SW 1271 (cell line): ENCODE measurements at regions not wholly inside any gene's neighbourhood (a gene's known extent, or its start where the extent isn't known, plus 50 kb on each side); places are given as distances from the start of the nearest gene placed in this dataset.
A peak's percentile ranks its signal among the peaks of the same experiment; 100 is the strongest.
"Not testable (repeated sequence)": the region's sequence is repeated elsewhere in the genome, so short reads cannot be mapped to it uniquely, and the experiment has no call there.

Experiments used
- DNase-seq, 2 experiments: peaks; one replicate each; lab custom pipeline; 2025; lab: John Stamatoyannopoulos, UW

DNA sequence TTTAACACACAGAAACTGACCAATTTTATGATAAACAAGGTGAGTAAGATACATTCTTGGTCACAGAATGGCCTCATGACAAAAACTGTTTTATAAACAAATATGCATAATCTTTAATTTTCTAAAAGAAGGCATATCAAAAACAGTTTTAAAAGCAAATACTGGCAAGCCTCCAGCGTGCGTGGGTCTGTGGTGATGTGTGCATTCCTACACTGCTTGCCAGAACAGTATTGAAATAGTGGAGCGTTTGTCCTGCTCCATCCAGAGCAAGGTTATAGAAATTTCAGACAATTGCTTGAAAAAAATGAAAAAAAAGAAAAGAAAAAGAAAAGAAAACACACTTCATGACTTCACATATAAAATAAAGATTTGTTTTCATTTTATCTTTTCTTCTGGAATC is 140.9 kb downstream of the MZT1 start:
- DNase-seq, result no peak

DNA sequence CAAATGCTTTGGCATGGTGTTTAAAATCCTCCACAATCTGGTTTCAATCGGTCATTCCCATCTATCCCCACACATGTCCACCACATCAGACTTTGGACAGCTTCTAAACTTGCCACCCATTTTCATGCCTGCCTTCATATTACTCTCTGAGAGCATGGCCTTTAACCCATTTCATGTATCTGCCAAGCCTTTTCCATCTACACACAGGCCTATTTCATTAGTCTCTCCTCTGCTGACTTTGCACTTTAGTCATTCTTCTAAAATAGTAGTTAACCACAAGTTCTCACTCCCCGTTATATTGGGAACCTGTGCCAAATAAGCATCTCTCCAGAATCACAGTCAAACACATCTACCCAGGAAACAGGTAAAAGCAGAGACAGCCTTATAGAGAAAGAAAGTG is 142.2 kb downstream of the MZT1 start:
- no peak for DNase-seq

DNA sequence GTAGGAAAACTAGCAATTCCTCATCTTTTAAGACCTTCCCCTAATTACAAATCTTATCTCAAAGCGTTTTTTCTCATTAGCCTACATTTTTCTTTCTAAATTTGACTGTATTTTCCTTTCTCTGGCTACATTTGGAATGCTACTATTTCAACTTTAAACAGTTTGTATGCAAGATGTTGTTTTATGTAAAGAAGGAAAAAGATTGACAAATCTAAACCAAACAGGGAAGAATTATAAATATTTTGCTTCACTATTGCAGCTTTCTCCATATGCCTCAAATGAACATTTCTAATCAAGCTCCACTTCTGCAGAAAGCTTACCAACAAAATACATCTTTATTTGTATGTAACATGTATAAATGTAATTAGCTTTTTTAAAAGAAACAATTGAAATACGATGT is 156.2 kb downstream of the MZT1 start:
- DNase-seq, result no peak

DNA sequence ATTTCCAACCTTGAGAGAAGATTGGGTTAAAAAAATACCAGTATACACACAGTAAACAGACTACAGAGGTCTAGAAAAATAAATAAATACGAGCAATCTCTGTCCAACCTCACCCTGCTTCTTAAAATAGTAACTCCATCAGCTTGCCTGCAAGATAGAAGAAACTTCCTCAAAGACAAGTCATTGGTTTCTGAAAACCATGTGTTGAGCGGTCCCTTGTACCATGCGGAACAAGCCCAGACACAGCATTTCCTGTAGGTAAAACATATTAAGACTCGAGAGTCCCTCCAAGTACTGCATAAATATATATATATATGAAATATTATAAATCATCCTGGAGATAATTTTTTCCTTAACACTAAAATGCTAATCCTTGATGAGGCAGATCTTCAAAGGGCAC is 157.4 kb downstream of the MZT1 start:
- no peak for DNase-seq

DNA sequence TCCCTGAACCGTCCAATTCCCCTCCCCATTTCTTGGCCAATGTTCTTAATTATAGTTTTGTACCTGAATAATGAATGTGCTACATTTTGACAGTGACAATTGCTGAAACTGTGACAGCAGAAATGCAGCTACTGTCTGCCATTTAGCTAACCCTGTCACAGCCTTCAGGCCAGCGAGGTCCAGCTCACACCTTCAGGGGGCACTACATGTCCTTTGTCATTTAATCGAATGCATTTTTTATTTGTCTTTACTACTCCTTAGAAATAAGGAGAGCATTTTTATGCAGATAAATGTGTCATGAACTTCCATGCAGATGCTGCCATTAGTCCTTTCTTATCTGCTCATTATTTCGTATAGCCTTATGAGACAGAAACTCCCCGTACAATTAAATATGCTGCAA is 159.9 kb downstream of the MZT1 start:
- DNase-seq, result no peak

DNA sequence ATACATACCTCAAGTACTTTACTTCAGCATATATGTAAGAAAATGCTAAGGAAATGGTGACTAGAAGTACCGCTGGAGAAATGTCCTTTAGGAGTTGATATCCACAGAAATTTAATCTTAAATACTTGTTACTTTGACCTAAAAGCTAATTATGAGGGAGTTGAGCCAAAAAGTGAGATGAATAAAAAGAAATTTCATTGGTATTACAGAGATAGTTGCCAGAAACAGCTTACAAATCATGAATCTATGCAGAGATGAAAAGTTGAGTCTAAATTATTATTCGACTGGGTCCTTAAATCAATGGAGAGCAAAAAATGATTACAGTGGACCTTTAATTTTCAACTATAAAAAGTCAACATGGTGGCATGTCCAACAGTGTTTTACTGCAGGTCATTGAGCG is 160.9 kb downstream of the MZT1 start:
- DNase-seq, result no peak

DNA sequence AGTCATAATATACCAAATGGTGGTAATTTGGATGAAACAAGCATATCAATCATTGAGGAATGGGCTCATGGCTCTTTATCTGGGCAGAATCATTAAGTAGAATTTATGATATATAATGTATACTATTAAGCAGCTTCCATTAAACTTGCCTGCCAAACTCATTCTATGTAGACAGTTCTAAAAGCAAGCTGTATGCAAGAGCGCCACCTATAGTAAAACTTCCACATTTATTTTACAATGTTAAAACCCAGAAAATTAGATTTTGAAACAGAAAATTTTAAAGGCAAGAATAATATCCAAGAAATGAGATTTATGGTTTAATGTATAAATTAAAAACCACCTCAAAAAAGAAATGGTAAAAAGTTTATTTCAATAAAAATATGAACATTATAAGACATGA is 161.5 kb downstream of the MZT1 start:
- peak in 1 of 2 experiments; percentile 37 for DNase-seq

DNA sequence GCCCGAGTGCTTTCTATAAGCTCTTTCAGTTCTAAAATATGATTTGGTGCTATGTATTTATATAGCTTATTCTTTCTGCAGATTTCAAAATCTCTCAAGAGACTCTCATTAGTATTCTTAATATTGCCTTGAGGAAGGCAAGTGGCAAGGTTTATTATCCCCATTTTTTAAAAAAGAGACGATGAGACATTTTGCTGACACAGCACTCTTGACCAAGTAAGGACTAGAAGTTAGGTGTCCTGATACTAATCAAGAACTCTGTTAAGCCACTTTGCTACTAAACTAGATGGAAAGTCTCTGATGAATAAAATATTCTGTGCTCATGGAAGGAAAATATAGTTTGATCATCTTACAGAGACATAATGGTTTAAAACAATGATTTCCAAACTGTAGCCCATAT is 164.7 kb downstream of the MZT1 start:
- DNase-seq, result no peak

DNA sequence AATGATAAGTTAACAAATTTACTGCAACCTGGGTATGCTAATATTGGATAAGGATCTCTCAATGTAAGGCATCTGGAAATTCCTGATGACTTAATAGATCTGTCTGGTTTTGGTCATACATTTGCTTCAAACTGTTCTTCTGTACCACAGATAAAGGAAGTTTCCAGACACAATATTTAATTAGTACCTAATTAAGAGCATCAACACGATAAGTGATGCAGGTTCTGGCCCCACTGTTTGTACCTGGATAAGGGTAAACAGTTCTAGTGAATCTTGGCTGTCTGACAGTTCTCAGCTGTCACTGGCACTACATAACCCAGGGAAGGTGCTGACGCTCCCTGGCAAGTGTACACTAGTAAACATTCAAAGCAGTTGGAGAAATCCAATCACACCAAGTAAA is 165.6 kb downstream of the MZT1 start:
- no peak for DNase-seq

DNA sequence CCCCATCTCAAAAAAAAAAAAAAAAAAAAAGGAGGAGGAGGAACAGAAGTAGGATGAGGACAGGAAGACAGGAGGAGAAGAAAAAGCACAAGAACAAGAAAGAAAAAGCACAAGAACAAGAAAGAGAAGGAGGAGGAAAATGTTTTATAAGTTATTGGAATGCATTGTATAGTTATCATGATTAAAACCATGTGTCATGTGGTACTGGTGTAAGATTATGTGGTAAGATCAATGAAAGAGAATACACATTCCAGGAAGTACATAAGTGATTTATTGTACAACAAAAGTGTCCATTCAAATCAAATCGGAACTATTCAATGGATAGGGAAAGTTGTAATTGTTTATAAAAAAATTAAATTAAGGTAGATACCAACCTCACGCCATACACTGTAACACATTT is 167.7 kb downstream of the MZT1 start:
- DNase-seq, result no peak

DNA sequence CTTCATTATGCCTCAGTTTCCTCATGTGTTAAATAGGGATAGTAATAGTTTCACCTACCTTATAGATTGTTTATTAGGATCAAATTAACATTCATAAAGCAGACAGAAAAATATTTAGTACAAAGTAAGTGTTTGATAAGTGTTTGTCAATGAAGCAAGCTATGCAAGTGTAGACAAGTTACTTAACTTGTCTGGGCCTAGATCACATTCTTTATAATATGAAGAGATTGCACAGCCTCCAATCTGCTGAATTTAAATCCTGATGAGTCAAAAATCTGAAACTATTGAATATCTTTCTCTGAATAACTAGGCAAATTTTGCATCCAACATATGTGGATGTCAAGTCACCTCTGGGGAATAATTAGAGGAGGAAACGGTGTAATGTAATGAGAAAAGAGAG is 170.5 kb downstream of the MZT1 start:
- DNase-seq, result no peak

DNA sequence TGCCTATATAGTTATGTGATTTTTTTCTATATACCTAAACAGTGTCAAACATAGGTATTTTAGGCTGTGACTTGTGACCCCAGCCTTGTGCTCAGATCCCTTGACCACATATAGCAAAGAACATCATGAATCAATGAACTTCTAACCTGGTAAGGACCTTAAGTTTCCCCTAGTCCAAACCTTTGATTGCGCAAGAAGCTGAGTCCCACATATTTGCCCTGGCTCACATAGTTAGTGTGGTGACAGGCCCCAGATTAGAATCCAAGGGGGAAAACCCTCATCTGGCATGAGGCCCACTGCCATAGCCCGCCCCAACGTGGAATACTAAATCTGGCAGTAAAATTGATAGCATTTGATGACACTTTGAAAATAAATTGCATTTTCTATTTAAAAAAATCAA is 171.8 kb downstream of the MZT1 start:
- DNase-seq, result no peak

DNA sequence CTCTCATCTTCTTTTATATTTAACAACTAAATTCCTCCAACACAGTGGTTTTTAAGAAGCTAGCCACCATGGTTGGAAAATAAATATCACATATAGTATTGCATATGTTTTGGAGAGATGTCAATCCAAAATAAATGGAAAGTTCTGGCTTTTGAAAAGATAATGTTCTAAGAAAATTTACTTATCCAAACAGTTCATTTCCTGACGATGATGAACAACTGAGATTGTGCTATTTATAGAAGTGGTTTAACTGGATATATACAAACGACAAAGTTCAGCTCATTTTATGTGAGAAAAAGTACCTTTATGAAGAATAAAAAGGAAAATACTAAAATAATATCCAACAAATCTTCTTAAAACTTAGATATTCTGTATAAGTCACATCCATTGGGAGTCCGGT is 174.7 kb downstream of the MZT1 start:
- DNase-seq, result no peak

DNA sequence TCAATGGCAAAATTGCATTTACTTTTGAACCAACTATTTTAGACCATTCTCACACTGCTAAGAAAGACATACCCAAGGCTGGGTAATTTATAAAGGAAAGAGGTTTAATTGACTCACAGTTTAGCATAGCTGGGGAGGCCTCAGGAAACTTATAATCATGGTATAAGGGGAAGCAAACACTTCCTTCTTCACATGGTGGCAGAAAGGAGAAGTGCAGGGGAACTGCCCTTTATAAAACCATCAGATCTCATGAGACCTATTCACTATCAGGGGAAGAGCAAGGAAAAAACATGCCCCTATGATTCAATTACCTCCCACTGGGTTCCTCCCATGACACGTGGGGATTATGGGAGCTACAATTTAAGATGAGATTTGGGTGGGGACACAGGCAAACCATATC is 181.5 kb downstream of the MZT1 start:
- not testable (repeated sequence) for DNase-seq

DNA sequence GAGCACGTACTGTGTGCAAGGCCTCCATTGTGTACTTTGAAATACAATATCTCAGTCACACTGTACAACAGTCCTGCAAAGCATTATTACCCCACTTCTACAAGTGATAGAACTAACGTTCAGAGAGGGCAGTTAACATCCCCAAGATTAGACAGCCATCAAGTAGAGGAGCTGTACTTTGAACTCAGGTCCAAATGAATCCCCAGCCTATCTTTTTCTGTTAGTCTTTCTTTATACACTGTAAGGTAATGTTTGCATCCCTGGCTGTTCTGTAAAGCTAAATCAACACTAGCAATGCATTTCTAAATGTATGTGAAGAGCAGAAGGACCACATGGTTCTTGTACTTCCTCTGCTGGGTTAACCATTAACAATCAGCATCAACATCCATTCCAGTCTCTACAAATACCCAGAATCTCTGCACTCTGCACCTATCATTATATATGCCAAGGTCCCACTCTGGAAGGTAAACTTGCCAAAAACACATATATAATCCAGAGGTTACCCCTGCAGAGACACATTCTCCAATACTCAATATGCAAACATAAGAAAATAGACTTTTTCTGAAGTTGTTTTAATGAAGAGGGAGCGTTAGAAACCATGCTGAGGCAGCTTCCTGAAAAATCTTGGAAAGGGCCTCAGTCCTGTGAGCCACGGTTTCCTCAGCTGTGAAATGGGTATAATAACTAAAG is 182.3 kb downstream of the MZT1 start:
- no peak for DNase-seq

DNA sequence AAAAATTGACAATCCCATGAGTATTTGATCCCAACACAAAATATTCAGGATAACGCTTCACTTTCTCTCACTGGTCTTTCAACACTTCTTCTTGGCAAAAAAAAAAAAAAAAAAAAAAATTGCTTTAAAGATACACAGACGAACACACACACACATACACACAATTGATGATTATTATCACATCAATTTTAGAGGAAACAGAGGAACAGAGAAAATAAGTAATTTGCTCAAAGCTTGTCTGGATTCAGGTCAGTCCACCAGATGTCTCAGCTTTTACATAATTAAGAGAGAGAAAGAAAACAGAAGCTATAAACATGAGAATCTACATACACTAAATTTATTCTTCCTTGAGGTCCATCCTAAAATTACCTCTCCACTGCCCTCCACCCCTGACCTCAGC is 183.4 kb downstream of the MZT1 start:
- DNase-seq, result no peak

DNA sequence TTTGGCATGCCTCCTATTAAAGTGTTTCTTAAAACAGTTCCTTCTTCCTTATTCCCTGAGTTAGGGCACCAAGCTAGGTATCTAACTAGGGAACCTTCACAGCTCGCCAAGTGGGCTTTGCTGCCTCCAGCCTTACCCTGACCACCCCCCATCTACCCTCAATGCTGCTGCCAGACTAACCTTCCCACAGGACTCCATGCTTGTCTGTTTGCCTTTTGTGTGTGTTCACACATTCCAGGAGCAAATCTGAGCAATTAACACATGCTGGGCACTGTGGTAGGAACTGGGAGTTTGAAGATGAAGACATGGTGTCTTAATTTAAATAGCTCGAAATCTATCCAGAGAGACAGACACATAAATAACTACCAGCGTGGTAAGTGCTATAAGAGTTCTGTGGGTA is 185.2 kb downstream of the MZT1 start:
- no peak for DNase-seq

DNA sequence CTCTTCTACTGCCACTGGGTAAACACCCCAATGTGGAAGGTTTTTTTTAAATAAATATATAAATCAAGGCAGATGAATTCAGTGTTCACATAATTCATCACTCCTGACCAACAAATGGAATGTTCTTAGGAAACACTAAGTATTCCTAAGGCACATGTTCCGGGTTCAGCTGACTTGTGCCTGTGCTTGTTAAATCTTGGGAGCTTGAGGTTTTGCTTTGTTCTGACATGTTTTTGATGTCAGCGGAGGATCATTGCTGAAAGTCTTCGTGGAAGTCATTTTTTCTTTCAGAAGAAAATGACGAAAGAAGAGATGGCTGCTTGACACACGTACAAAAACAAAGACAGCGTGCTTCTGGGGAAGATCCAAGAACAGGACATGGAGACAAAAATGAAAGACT is 185.8 kb downstream of the MZT1 start:
- no peak for DNase-seq

DNA sequence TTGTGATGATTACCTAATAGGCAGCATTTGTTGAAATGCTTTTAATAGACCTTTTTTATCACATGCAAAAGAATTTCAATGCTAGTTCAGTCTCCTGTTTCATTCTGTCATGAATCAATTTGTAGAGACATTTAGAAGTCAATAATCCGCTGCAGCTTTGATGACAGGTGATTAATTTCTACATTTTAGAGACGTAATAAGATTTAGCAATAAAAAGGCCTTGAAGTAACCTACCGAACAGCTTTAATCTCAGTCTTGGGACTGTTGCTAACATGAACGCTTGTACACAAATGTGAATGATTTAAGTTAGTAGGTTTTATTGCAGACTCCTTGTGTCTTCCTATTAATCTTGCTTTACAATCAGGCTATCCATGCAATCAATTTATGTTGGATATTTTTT is 186.5 kb downstream of the MZT1 start:
- no peak for DNase-seq

DNA sequence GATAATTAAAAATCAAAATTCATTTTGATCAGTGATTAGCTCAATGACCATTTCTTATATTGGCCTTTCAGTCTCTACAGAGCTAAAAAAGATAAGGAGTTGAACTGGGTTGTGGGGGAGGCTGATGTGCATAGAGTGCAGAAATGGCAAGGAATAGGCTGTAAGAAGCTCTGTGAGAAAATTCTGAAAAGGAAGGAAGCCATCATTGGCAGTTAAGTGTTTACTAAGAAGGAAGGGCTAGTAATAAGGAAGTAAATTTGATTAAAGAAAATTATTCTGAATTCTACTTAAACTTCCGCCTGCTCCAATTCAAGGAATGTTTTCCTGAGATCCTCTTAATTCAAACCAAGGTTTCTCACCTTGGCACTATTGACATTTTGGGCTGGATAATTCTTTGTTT is 187.5 kb downstream of the MZT1 start:
- no peak for DNase-seq

DNA sequence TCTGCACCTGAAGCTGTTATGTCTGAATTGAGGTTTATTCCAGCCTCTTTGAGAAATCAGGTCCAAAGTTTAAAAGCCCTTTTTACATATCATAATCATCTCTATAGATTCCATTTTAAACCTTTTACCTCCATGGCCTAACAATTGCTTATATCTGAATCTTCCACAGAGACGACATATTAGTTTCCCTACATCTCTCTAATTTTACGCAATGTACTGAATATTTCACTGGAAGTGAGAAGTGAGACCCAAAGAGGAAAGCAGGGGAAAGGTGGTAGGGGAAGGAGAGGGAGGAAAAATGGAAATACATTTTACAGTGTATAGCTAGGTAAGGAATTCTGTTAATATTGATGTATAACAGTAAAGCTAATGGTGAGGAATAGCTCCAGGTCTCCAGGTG is 189.6 kb downstream of the MZT1 start:
- no peak for DNase-seq

DNA sequence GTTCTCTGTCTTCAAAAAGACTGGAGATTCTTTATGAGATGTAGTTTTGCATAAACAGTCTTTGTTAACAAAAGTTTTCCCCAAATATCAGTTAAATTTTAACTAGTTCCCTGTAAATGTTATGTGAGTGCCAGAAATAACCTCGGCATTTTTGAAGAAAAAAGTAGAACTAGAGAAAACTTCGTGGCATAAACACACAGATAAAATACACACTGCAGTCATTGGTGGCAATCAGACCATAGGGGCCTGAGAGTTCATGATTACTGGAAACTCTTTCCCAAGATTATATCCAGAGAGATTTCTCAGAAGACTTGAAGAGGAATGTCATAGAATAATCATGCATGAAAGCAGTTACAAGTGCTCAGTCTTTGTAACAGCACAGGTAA is 190.0 kb downstream of the MZT1 start:
- DNase-seq, result no peak

DNA sequence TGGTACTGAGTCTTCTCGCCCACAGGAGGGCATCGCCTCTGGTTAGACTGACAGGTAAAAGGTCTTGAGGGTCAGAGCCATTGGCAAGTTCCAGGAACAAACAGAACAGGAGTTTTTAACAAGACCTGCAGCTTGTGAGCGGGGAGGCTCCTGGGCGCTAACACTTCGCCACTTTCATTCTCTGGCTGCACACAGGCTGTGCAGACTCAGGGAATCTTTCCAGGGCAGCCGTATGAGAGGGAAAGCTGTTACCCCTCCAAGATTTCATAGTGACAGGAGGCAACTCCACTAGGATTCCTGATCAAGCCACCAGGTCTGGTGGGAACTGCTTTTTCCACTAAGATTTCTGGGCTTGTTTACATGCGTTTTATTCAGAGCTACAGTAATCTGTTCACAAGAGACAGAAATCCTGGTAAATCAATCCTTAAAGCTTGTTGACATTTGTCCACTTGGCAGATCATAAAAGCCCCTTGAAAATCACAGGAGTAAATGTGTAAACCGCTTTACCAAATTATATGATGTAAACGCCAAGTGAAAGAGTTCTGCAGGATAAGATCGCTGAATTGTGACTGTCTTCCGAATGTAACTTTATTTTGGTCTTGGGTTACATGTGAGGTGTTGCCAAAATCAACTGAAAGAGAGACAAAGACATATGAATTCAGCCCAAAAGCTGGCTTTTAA is 190.6 kb downstream of the MZT1 start:
- DNase-seq, result no peak

DNA sequence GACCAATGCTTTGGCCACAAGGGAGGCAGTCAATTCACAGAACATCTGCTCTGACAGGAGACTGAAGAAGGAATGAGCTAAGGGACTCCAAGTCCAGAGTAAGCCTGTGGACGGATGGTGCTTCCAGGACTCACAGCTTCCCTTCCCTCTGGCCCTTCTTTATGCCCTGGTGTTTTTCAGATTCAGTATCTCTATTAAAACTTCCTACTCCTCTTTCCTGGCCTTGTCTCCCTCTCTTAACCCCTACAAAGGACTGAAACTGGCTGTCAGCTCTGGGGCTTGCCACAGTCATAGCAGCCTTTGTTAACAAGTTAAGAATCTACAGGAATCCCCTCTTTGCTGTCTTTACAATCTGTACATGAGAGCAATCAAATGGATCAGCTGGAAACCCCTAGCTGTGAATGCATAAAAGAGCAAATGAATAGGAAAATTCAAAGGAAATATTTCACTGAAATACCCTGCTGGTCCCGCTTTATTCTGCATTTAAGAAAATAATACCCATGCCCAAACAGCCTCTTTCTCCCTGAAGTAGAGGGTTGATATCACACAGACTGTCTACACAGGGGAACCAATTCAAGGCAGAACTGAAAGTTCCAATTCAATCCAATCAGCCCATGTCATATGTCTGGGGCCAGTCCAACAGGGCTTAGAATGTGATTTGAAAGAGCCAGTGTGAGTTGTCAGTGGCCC is 192.3 kb downstream of the MZT1 start:
- no peak for DNase-seq
